Mucosa of descending colon (tissue), 3 donors: ENCODE measurements at regions not wholly inside any gene's neighbourhood (a gene's known extent, or its start where the extent isn't known, plus 50 kb on each side); places are given as distances from the start of the nearest gene placed in this dataset.
"Not testable (repeated sequence)": the region's sequence is repeated elsewhere in the genome, so short reads cannot be mapped to it uniquely, and the experiment has no call there.

Experiments
- ATAC-seq: fragments of 200-7000 bp; cut with Tn5 transposase; one replicate; pipeline ENCODE4 v1.9.1; 2020; ENCODE audit warnings: mild to moderate bottlenecking, moderate library complexity
- DNase-seq, 3 donors: peaks; one replicate each; pipeline ENCODE4 v3.0.0-alpha.2; 2020
- H3K36me3 ChIP-seq: fragments of 200-600 bp; one replicate; pipeline ENCODE4 v1.8.0; 2021; ENCODE audit warnings: low read depth, mild to moderate bottlenecking
- H3K4me1 ChIP-seq: fragments of 200-600 bp; one replicate; pipeline ENCODE4 v1.8.0; 2021; ENCODE audit warnings: low read depth, mild to moderate bottlenecking
- H3K4me3 ChIP-seq: fragments of 200-600 bp; one replicate; pipeline ENCODE4 v1.8.0; 2021; ENCODE audit warnings: mild to moderate bottlenecking
- H3K9me3 ChIP-seq: fragments of 200-600 bp; one replicate; pipeline ENCODE4 v1.8.0; 2021; ENCODE audit warnings: mild to moderate bottlenecking
- intact Hi-C, 2 donors: fragments of 100-400 bp; cut with DNase I in 1 of 2; cut with micrococcal nuclease in 1 of 2; formaldehyde crosslinking; loops; one replicate each; pipeline versions ENCODE4 v1.11.0 to v1.11.1; 2022; cut with DNase I, micrococcal nuclease
- TF ChIP-seq, protein P1 (sequence below): fragments of 200-600 bp; IDR thresholded peaks from one replicate; pipeline ENCODE4 v1.8.0; 2022; ENCODE audit warnings: antibody characterized with exemption, mild to moderate bottlenecking
- donor health status: DM: no; HTN: no; CAD: no; lungs with moderate emphysema.
- donor health status: DM: no; HTN: no; CAD: no.
- donor health status: DM: no; HTN: yes; CAD: no.

DNA sequence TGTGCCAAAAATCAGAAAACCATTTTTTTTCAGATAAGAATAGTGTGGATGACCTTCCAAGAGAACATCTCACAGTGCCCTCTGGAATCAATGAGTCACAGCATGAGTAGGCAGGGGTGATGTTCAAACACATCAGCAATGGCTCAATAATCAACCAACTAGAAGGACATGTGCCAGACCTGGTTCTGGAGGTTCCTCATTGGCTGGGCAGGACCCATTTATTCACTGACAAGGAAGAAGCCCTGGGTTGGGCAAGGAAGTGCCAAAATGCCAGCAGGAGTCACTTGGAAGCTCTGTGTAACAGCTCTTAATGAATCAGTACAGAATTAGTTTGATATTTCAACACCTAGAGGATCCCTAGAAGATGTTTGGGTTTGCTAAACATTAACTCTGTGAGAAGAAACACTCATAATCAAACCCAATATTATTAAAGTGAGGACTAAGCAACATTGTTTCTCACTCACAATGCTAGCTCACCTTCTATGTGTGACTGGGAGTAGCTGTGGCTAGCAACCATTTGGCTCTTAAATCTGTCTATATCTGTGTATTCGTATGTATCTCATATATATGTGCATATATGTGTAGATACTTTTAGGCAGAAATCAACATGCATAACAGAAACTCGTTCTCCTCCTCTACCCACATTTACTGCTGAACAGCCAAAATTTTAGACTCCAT, 72.3 kb upstream of the APBB1IP start:
- Histone ChIP-seq H3K9me3 (no peaks in the 10 kb centered on the region), H3K4me1 (no peaks in the 10 kb centered on the region), H3K4me3 (no peak overlapping the region), H3K36me3 (no peaks in the 10 kb centered on the region)
- ATAC-seq (no peak), DNase-seq (no peak)
- intact Hi-C loops, result no loop called here
- TF ChIP-seq, protein P1, sequence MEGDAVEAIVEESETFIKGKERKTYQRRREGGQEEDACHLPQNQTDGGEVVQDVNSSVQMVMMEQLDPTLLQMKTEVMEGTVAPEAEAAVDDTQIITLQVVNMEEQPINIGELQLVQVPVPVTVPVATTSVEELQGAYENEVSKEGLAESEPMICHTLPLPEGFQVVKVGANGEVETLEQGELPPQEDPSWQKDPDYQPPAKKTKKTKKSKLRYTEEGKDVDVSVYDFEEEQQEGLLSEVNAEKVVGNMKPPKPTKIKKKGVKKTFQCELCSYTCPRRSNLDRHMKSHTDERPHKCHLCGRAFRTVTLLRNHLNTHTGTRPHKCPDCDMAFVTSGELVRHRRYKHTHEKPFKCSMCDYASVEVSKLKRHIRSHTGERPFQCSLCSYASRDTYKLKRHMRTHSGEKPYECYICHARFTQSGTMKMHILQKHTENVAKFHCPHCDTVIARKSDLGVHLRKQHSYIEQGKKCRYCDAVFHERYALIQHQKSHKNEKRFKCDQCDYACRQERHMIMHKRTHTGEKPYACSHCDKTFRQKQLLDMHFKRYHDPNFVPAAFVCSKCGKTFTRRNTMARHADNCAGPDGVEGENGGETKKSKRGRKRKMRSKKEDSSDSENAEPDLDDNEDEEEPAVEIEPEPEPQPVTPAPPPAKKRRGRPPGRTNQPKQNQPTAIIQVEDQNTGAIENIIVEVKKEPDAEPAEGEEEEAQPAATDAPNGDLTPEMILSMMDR, result no peak

DNA sequence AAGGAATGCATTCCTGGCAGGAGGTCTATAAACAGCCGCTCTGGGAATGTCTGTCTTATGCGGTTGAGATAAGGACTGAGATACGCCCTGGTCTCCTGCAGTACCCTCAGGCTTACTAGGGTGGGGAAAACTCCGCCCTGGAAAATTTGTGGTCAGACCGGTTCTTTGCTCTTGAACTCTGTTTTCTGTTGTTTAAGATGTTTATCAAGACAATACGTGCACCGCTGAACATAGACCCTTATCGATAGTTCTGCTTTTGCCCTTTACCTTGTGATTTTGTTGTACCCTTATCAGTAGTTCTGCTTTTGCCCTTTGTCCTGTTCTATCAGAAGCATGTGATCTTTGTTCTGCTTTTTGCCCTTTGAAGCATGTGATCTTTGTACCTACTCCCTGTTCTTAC, 71.1 kb upstream of the APBB1IP start:
- DNase-seq, ATAC-seq, intact Hi-C loops, H3K4me1 ChIP-seq, H3K4me3 ChIP-seq, H3K36me3 ChIP-seq, H3K9me3 ChIP-seq: not testable (repeated sequence)

DNA sequence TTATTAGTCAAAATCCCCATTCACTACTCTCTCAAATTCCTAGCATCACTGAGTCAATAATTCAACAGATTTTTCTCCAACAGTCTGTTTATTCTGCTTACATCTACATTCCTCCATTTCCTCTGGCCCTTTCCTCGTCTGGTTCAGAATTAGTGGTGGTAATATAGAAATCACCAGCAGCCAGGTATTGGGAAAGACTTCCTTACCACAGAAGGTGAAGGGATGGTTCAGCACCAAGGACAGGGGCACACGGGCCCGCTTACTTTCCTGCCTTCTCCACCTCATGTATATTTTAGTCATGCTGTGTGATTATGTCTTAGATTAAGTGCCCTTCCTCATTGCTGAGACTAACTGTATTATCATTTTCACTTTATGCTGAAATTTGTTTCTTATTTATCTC, 70.4 kb upstream of the APBB1IP start:
- intact Hi-C loops, result no loop called here
- ATAC-seq (no peak), DNase-seq (peak in 1 of 3 donors; percentile 30)
- no peaks in the 10 kb centered on the region for H3K4me1 ChIP-seq
- H3K9me3 ChIP-seq, result no peaks in the 10 kb centered on the region
- H3K36me3 ChIP-seq, result no peaks in the 10 kb centered on the region
- TF ChIP-seq, protein P1, result no peak
- no peak overlapping the region for H3K4me3 ChIP-seq

DNA sequence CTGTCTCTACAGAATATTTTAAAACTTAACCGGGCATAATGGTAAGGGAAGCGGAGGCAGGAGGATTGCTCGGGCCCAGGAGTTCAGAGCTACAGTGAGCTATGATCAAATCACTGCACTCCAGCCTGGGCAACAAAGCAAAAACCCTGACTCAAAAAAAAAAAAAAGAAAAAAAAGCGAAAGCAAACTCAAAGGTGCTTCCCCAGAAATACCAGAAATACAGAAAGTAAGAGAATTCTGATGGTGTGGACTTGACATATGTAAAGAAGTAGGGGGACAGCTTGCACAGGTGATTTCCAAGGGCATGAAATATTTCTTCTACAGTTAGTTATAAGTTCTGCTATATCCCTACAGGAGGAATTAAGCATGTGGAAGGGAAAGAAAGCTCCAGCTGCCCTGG, 69.7 kb upstream of the APBB1IP start:
- DNase-seq (no peak), ATAC-seq (no peak)
- Histone ChIP-seq H3K4me3 (no peak overlapping the region), H3K4me1 (no peaks in the 10 kb centered on the region), H3K36me3 (no peaks in the 10 kb centered on the region), H3K9me3 (no peaks in the 10 kb centered on the region)
- intact Hi-C loops, result no loop called here
- TF ChIP-seq, protein P1, result no peak

DNA sequence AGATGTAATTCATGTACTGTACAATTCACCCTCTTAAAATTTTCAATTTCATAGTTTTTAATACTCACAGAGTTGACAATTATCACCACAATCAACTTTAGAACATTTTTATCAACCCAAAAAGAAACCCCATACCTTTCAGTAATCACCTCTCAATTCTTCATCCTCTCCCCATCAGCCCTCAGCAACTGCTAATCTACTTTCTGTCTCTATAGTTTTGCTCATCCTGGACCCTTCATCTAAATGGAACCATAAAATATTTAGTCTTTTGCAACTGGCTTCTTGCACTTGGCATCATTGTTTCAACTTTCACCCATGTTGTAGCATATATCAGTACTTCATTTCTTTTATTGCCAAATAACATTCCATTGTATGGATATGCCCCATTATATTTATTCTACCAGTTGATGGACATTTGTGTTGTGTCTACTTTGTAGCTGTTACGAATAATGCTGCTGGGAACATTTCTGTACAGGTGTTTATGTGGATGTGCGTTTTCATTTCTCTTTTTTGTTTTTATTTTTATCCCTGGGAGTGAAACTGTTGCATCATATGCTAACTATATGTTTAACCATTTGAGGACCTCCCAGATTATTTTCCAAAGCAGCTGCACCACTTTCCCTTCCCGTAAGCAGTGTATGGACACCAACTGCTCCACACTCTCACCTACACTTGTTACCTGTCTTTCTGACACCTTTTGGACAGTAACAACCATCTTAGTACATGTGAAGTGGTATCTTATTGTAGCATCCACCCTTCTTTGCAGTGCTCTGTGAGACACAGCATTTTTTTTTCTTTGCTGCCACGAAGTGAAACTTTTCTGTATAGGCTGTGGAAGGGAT, 65.4 kb upstream of the APBB1IP start:
- intact Hi-C loops, result no loop called here
- DNase-seq (no peak), ATAC-seq (no peak)
- Histone ChIP-seq H3K36me3 (no peaks in the 10 kb centered on the region), H3K9me3 (peaks cover 2% of the 10 kb centered on the region), H3K4me3 (no peak overlapping the region), H3K4me1 (no peaks in the 10 kb centered on the region)
- TF ChIP-seq, protein P1, result no peak

DNA sequence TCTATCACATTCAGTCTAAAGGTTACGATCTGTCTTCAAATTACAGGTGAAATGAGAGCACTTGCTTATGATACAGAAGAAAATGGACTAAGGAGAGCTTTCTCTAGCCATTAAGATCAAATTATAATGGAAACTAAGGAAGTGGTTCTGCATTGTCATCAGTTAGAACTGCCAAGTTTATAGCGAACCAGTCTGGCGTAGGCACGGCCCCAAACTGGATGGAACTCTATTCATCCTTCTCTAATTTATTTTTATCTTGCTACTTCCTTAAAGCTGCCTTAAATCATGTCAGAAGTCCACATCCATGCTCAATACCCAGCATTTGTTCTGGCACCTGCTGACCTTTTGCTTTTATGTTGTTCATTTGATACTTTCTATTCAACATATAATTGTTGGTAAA, 63.7 kb upstream of the APBB1IP start:
- TF ChIP-seq, protein P1, result no peak
- intact Hi-C loops, result no loop called here
- ATAC-seq (no peak), DNase-seq (no peak)
- Histone ChIP-seq H3K9me3 (peaks cover 2% of the 10 kb centered on the region), H3K4me3 (no peak overlapping the region), H3K36me3 (no peaks in the 10 kb centered on the region), H3K4me1 (no peaks in the 10 kb centered on the region)

DNA sequence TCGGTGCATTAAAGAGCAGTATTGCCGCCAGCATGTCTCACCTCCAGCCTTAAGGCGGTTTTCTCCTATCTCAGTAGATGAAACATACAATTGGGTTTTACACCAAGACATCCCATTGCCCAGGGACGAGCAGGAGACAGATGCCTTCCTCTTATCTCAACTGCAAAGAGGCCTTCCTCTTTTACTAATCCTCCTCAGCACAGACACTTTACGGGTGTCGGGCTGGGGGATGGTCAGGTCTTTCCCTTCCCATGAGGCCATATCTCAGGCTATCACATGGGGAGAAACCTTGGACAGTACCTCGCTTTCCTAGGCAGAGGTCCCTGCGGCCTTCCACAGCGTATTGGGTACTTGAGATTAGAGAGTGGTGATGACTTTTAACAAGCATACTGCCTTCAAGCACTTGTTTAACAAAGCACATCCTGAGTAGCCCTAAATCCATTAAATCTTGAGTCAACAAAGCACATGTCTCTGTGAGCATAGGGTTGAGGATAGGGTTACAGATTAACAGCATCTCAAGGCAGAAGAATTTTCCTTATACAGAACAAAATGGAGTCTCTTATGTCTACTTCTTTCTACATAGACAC, 60.8 kb upstream of the APBB1IP start:
- DNase-seq, H3K4me3 ChIP-seq, intact Hi-C loops, ATAC-seq, H3K4me1 ChIP-seq, H3K36me3 ChIP-seq, H3K9me3 ChIP-seq: not testable (repeated sequence)
